ENCODE measurements at regions not wholly inside any gene's neighbourhood (a gene's known extent, or its start where the extent isn't known, plus 50 kb on each side); places are given as distances from the start of the nearest gene placed in this dataset.

GRCh38 chr21:24272521-24272938, 1334.8 kb downstream of the MRPL39 start:
- Histone ChIP-seq H2BK15ac (ENCODE audit: low read depth, poor library complexity, severe bottlenecking) (no peak overlapping the region), H2BK5ac (ENCODE audit: low read depth, low read length, poor library complexity, severe bottlenecking) (no peak overlapping the region), H3K36me3 (ENCODE audit: control insufficient read depth in 1 of 2, insufficient read depth in 2 of 2, low read depth in 1 of 2, low read length in 2 of 2) (no peaks in the 10 kb centered on the region), H3K4me2 (ENCODE audit: low read length, poor library complexity, severe bottlenecking) (no peak overlapping the region), H2AK5ac (ENCODE audit: low read length, severe bottlenecking) (no peak overlapping the region), H3K79me1 (replicated peaks; ENCODE audit: low read length, poor library complexity, severe bottlenecking) (no peaks in the 10 kb centered on the region), H3K14ac (ENCODE audit: low read length in 2 of 2) (no peak overlapping the region), H3K4me1 (ENCODE audit: control insufficient read depth, insufficient read depth, low read depth, low read length) (no peaks in the 10 kb centered on the region), H3K27ac (ENCODE audit: low read length, poor library complexity, severe bottlenecking) (no peak overlapping the region), H3K4ac (ENCODE audit: low read depth in 1 of 2, low read length in 2 of 2) (no peak overlapping the region), H3K23ac (ENCODE audit: low read length in 2 of 2) (no peak overlapping the region), H2BK120ac (ENCODE audit: low read depth, low read length) (no peak overlapping the region), H3K9ac (ENCODE audit: low read length) (no peak overlapping the region), H4K91ac (ENCODE audit: low read length) (no peak overlapping the region), H3K18ac (ENCODE audit: low read depth in 1 of 2, low read length in 2 of 2) (no peak overlapping the region), H4K8ac (ENCODE audit: low read length) (no peak overlapping the region), H3K4me3 (ENCODE audit: insufficient read depth in 1 of 2, low read depth in 1 of 2, low read length in 2 of 2) (no peak overlapping the region), H2BK12ac (ENCODE audit: low read length in 2 of 2) (no peak overlapping the region), H2AFZ (ENCODE audit: low read depth, low read length) (no peak overlapping the region), H3K27me3 (ENCODE audit: control insufficient read depth in 1 of 2, insufficient read depth in 1 of 2, low read length in 2 of 2) (no peaks in the 10 kb centered on the region), H3K9me3 (ENCODE audit: control insufficient read depth, low read length) (no peaks in the 10 kb centered on the region)
- 57% methylated on average over 4 of the region's 4 CpGs for WGBS
- DNase-seq: no peak

GRCh38 chr21:24265987-24266386, 1341.3 kb downstream of the MRPL39 start:
- no peaks in the 10 kb centered on the region for H3K79me1 ChIP-seq (replicated peaks; ENCODE audit: low read length, poor library complexity, severe bottlenecking)
- H3K4me1 ChIP-seq (ENCODE audit: control insufficient read depth, insufficient read depth, low read depth, low read length): no peaks in the 10 kb centered on the region
- H3K18ac ChIP-seq (ENCODE audit: low read depth in 1 of 2, low read length in 2 of 2): no peak overlapping the region
- H4K91ac ChIP-seq (ENCODE audit: low read length): no peak overlapping the region
- no peak overlapping the region for H2AFZ ChIP-seq (ENCODE audit: low read depth, low read length)
- H2BK5ac ChIP-seq (ENCODE audit: low read depth, low read length, poor library complexity, severe bottlenecking): no peak overlapping the region
- H2BK15ac ChIP-seq (ENCODE audit: low read depth, poor library complexity, severe bottlenecking): no peak overlapping the region
- no peaks in the 10 kb centered on the region for H3K36me3 ChIP-seq (ENCODE audit: control insufficient read depth in 1 of 2, insufficient read depth in 2 of 2, low read depth in 1 of 2, low read length in 2 of 2)
- H3K4ac ChIP-seq (ENCODE audit: low read depth in 1 of 2, low read length in 2 of 2): no peak overlapping the region
- H3K27me3 ChIP-seq (ENCODE audit: control insufficient read depth in 1 of 2, insufficient read depth in 1 of 2, low read length in 2 of 2): no peaks in the 10 kb centered on the region
- no peak overlapping the region for H2BK12ac ChIP-seq (ENCODE audit: low read length in 2 of 2)
- WGBS: 83% methylated on average over 1 of the region's 1 CpG
- H3K27ac ChIP-seq (ENCODE audit: low read length, poor library complexity, severe bottlenecking): no peak overlapping the region
- no peak overlapping the region for H2BK120ac ChIP-seq (ENCODE audit: low read depth, low read length)
- no peak overlapping the region for H3K9ac ChIP-seq (ENCODE audit: low read length)
- peaks cover 2% of the 10 kb centered on the region for H3K9me3 ChIP-seq (ENCODE audit: control insufficient read depth, low read length)
- DNase-seq: no peak
- no peak overlapping the region for H4K8ac ChIP-seq (ENCODE audit: low read length)
- no peak overlapping the region for H3K23ac ChIP-seq (ENCODE audit: low read length in 2 of 2)
- no peak overlapping the region for H3K4me2 ChIP-seq (ENCODE audit: low read length, poor library complexity, severe bottlenecking)
- no peak overlapping the region for H2AK5ac ChIP-seq (ENCODE audit: low read length, severe bottlenecking)
- H3K4me3 ChIP-seq (ENCODE audit: insufficient read depth in 1 of 2, low read depth in 1 of 2, low read length in 2 of 2): no peak overlapping the region
- H3K14ac ChIP-seq (ENCODE audit: low read length in 2 of 2): no peak overlapping the region

GRCh38 chr21:24260751-24261150, 1346.5 kb downstream of the MRPL39 start:
- H2BK5ac ChIP-seq (ENCODE audit: low read depth, low read length, poor library complexity, severe bottlenecking): no peak overlapping the region
- H2BK12ac ChIP-seq (ENCODE audit: low read length in 2 of 2): no peak overlapping the region
- no peak overlapping the region for H3K4ac ChIP-seq (ENCODE audit: low read depth in 1 of 2, low read length in 2 of 2)
- H3K18ac ChIP-seq (ENCODE audit: low read depth in 1 of 2, low read length in 2 of 2): no peak overlapping the region
- no peak overlapping the region for H4K8ac ChIP-seq (ENCODE audit: low read length)
- no peak overlapping the region for H3K27ac ChIP-seq (ENCODE audit: low read length, poor library complexity, severe bottlenecking)
- H2BK120ac ChIP-seq (ENCODE audit: low read depth, low read length): no peak overlapping the region
- DNase-seq: no peak
- H3K14ac ChIP-seq (ENCODE audit: low read length in 2 of 2): no peak overlapping the region
- no peaks in the 10 kb centered on the region for H3K36me3 ChIP-seq (ENCODE audit: control insufficient read depth in 1 of 2, insufficient read depth in 2 of 2, low read depth in 1 of 2, low read length in 2 of 2)
- whole genome bisulfite sequencing: 65% methylated on average over 3 of the region's 3 CpGs
- no peak overlapping the region for H3K23ac ChIP-seq (ENCODE audit: low read length in 2 of 2)
- no peak overlapping the region for H2BK15ac ChIP-seq (ENCODE audit: low read depth, poor library complexity, severe bottlenecking)
- H3K4me3 ChIP-seq (ENCODE audit: insufficient read depth in 1 of 2, low read depth in 1 of 2, low read length in 2 of 2): no peak overlapping the region
- no peak overlapping the region for H2AK5ac ChIP-seq (ENCODE audit: low read length, severe bottlenecking)
- no peak overlapping the region for H3K9ac ChIP-seq (ENCODE audit: low read length)
- H3K27me3 ChIP-seq (ENCODE audit: control insufficient read depth in 1 of 2, insufficient read depth in 1 of 2, low read length in 2 of 2): no peaks in the 10 kb centered on the region
- H3K4me2 ChIP-seq (ENCODE audit: low read length, poor library complexity, severe bottlenecking): no peak overlapping the region
- H3K9me3 ChIP-seq (ENCODE audit: control insufficient read depth, low read length): peaks cover 7% of the 10 kb centered on the region
- H3K4me1 ChIP-seq (ENCODE audit: control insufficient read depth, insufficient read depth, low read depth, low read length): no peaks in the 10 kb centered on the region
- H4K91ac ChIP-seq (ENCODE audit: low read length): no peak overlapping the region
- no peaks in the 10 kb centered on the region for H3K79me1 ChIP-seq (replicated peaks; ENCODE audit: low read length, poor library complexity, severe bottlenecking)
- no peak overlapping the region for H2AFZ ChIP-seq (ENCODE audit: low read depth, low read length)

- H2BK120ac ChIP-seq (ENCODE audit: low read depth, low read length): no peak overlapping the region
- no peak overlapping the region for H2BK15ac ChIP-seq (ENCODE audit: low read depth, poor library complexity, severe bottlenecking)
- no peaks in the 10 kb centered on the region for H3K36me3 ChIP-seq (ENCODE audit: control insufficient read depth in 1 of 2, insufficient read depth in 2 of 2, low read depth in 1 of 2, low read length in 2 of 2)
- no peak overlapping the region for H3K27ac ChIP-seq (ENCODE audit: low read length, poor library complexity, severe bottlenecking)
- no peak overlapping the region for H3K4me3 ChIP-seq (ENCODE audit: insufficient read depth in 1 of 2, low read depth in 1 of 2, low read length in 2 of 2)
- H2BK12ac ChIP-seq (ENCODE audit: low read length in 2 of 2): no peak overlapping the region
- H4K8ac ChIP-seq (ENCODE audit: low read length): no peak overlapping the region
- no peak overlapping the region for H3K18ac ChIP-seq (ENCODE audit: low read depth in 1 of 2, low read length in 2 of 2)
- H3K23ac ChIP-seq (ENCODE audit: low read length in 2 of 2): no peak overlapping the region
- H3K79me1 ChIP-seq (replicated peaks; ENCODE audit: low read length, poor library complexity, severe bottlenecking): no peaks in the 10 kb centered on the region
- H2AFZ ChIP-seq (ENCODE audit: low read depth, low read length): no peak overlapping the region
- no peak overlapping the region for H2BK5ac ChIP-seq (ENCODE audit: low read depth, low read length, poor library complexity, severe bottlenecking)
- H3K9ac ChIP-seq (ENCODE audit: low read length): no peak overlapping the region
- H3K4me2 ChIP-seq (ENCODE audit: low read length, poor library complexity, severe bottlenecking): no peak overlapping the region
- H3K27me3 ChIP-seq (ENCODE audit: control insufficient read depth in 1 of 2, insufficient read depth in 1 of 2, low read length in 2 of 2): no peaks in the 10 kb centered on the region
- no peaks in the 10 kb centered on the region for H3K4me1 ChIP-seq (ENCODE audit: control insufficient read depth, insufficient read depth, low read depth, low read length)
- H3K14ac ChIP-seq (ENCODE audit: low read length in 2 of 2): no peak overlapping the region
- WGBS: no CpG with 5 or more reads among the region's 1 CpG
- no peak overlapping the region for H3K4ac ChIP-seq (ENCODE audit: low read depth in 1 of 2, low read length in 2 of 2)
- no peak overlapping the region for H2AK5ac ChIP-seq (ENCODE audit: low read length, severe bottlenecking)
- H3K9me3 ChIP-seq (ENCODE audit: control insufficient read depth, low read length): peaks cover 7% of the 10 kb centered on the region
- DNase-seq: no peak
- no peak overlapping the region for H4K91ac ChIP-seq (ENCODE audit: low read length)
These were observed 1348.0 kb downstream of the MRPL39 start for GRCh38 chr21:24259241-24259640.

All from mesenchymal stem cell (in vitro differentiated cells and primary cell).